GM12865 (cell line): ENCODE measurements at regions not wholly inside any gene's neighbourhood (a gene's known extent, or its start where the extent isn't known, plus 50 kb on each side); places are given as distances from the start of the nearest gene placed in this dataset.

Experiments used
- DNase-seq: peaks from one replicate; pipeline ENCODE4 v3.0.0; 2010; ENCODE audit warnings: low read depth
- H3K4me3 ChIP-seq: 2 replicates; pipeline ENCODE4 v1.5.1; 2011; ENCODE audit warnings: mild to moderate bottlenecking, low read depth, low read length, control low read depth
- CTCF ChIP-seq: IDR thresholded peaks from 2 replicates; pipeline ENCODE4 v1.5.1; 2011; ENCODE audit warnings: low read length, control low read depth, low read depth, inconsistent platforms; ENCODE audit not compliant: insufficient read depth; ENCODE audit errors: missing control alignments

- TF ChIP-seq CTCF: no peak
- no peak for DNase-seq
- H3K4me3 ChIP-seq: no peak overlapping the region
Observed at GRCh38 chr4:60313611-60314178, 886.4 kb upstream of the ADGRL3 start.

- no peak for TF ChIP-seq CTCF
Observed at GRCh38 chr4:60314416-60314815, 885.7 kb upstream of the ADGRL3 start.

GRCh38 chr4:60315586-60315985, 884.5 kb upstream of the ADGRL3 start:
- no peak for TF ChIP-seq CTCF
- H3K4me3 ChIP-seq: no peak overlapping the region
- DNase-seq: no peak

More at GRCh38 chr4:60314416-60314815, 885.7 kb upstream of the ADGRL3 start:
- no peak for DNase-seq
- no peak overlapping the region for H3K4me3 ChIP-seq

- no peak for TF ChIP-seq CTCF
- H3K4me3 ChIP-seq: no peak overlapping the region
- no peak for DNase-seq
Observed at GRCh38 chr4:60326735-60327134, 873.4 kb upstream of the ADGRL3 start.

GRCh38 chr4:60327651-60328050, 872.5 kb upstream of the ADGRL3 start:
- TF ChIP-seq CTCF: no peak
- no peak for DNase-seq
- H3K4me3 ChIP-seq: no peak overlapping the region

- H3K4me3 ChIP-seq: no peak overlapping the region
- DNase-seq: no peak
- no peak for TF ChIP-seq CTCF
Observed at GRCh38 chr4:60344908-60345307, 855.2 kb upstream of the ADGRL3 start.

GRCh38 chr4:60345392-60345791, 854.7 kb upstream of the ADGRL3 start:
- no peak for DNase-seq
- no peak overlapping the region for H3K4me3 ChIP-seq
- no peak for TF ChIP-seq CTCF
